ENCODE measurements at regions not wholly inside any gene's neighbourhood (a gene's known extent, or its start where the extent isn't known, plus 50 kb on each side); places are given as distances from the start of the nearest gene placed in this dataset.

- no peak for DNase-seq (ENCODE audit: low read depth)
These were observed 94.6 kb downstream of the ZPLD1 start for GRCh38 chr3:102529452-102529851.

DNA sequence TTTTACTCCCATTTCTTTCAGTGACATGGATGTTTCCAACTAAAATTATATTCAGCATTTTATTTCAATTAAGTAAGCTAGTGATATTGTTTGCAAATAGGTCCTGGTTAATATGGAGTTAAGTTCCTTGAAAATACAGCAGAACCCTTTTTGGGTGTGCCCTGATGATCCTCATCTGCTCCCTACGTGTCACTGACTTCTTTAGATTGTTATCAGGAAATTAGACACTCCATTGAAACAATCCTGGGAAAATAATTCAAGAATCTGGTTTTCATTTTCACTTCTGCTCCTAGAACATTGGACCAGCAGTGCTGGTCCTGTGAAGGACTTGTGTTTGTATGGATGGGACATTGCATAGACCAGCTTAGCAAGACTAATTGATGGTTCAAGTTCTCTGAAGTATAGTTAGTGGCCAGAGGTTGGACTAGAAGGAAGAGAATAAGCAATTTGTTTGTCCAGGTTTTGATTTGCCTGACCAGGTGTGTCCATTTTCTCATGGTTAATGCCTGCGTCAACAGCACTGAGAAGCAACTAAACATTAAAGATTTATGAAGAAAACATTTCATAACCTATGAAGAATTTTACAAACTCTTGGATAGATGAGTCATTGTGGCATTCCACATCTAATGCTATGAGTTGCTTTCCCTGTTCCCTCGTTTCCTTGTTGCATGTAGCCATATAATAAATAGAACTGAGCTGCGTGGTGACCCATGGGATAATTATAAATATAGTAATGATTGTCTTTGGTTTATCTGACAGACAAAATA lies 95.8 kb downstream of the ZPLD1 start:
- DNase-seq (ENCODE audit: low read depth), result no peak

- no peak for DNase-seq (ENCODE audit: low read depth)
These were observed 96.9 kb downstream of the ZPLD1 start for GRCh38 chr3:102531686-102532085.

DNA sequence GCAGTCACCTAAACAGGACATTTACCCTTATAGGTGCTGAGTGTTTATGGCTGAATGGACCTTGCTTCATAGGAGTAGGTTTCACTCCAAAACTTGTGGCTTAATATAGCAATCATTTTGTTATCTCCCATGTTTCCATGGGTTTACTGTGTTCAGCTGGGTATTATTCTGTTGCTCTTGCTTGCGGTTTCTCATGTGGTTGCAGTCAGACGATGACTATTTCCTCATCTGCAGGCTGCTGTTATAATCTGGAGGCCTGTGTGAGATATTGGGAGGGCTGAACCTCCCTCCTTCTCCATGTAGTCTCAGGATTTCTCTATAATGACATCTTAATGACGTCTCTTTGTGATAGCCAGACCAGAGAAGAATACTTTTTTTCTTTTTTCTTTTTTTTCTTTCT lies 98.1 kb downstream of the ZPLD1 start:
- DNase-seq (ENCODE audit: low read depth), result no peak

DNA sequence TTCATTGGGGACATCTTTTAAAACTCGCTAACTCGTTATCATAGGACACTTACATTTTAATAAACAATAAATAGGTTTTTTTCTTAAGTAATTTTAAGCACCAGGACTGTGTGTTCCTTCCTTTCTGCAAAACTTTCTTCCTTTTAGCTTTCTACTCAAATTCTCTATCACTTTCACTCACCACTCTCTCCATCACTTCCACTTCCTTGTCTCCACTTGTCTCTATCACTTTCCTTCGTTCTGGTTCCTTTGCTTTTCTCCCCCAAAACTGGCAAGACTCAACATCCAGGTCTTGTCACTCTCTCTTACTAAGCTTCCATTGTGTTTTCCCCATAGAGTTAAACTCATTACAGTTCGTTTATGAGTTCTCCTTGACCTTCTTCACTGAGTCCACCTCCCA lies 99.0 kb downstream of the ZPLD1 start:
- no peak for DNase-seq (ENCODE audit: low read depth)

DNA sequence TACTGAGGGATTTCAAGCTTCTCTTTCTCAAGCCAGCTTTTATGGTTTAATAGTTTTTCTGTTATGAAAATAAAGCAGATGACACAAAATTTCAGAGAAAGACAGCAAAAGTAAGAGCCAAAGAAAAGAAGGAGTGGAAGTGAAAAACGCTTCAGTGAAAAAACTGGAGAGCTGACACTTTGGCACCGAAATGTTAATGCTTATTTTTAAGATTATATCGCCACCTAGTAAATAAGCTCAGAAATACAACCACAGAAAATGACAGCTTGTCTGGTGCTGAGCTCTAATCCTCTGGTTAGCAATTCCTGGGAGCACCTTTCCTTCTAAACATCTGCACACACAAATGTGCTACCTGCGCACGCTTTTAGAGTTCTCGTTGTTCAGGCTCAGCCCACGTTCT lies 101.6 kb downstream of the ZPLD1 start:
- DNase-seq (ENCODE audit: low read depth), result no peak

DNA sequence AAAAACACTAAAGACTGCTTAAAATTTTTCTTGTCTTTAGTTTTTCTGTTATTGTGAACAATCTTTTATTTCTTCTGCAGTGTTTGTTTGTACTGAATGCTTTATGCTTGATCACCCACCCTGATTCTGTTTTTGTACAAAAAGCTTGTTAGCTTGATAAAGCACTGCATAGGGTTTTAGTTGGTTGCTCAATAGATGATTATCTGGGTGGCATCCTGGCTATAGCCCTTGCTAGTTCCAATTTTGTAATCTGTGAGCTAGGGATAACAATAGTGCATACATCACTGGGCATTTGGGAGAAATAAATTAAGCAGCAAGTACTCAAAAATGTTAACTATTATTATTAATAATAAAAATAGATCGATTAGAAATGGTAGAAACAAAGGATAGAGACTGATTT lies 102.3 kb downstream of the ZPLD1 start:
- DNase-seq (ENCODE audit: low read depth), result no peak

DNA sequence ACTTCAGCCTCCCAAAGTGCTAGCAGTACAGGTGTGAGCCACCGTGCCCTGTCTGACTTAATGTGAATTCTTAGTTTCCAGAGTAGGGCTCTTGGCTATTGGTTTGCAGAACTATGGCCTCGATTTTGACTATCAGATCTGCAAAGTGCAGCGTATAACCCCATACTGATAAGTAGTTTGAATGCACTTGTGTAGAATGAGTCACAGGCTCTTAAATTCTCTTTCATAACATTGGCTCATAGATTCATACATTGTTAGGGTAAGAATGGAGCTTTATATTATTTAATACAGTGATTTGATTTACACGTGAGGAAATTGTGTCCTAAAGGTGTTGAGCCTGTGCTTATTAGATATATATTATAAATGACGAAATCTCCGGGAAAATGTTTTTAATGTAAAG lies 109.9 kb downstream of the ZPLD1 start:
- DNase-seq (ENCODE audit: low read depth), result no peak

GRCh38 chr3:102545276-102545675 lies 110.5 kb downstream of the ZPLD1 start:
- no peak for DNase-seq (ENCODE audit: low read depth)

GRCh38 chr3:102553876-102554275 lies 119.1 kb downstream of the ZPLD1 start:
- no peak for DNase-seq (ENCODE audit: low read depth)

GRCh38 chr3:102570511-102570910 lies 135.7 kb downstream of the ZPLD1 start:
- DNase-seq (ENCODE audit: low read depth), result no peak

- no peak for DNase-seq (ENCODE audit: low read depth)
These were observed 136.2 kb downstream of the ZPLD1 start for GRCh38 chr3:102571006-102571405.

DNA sequence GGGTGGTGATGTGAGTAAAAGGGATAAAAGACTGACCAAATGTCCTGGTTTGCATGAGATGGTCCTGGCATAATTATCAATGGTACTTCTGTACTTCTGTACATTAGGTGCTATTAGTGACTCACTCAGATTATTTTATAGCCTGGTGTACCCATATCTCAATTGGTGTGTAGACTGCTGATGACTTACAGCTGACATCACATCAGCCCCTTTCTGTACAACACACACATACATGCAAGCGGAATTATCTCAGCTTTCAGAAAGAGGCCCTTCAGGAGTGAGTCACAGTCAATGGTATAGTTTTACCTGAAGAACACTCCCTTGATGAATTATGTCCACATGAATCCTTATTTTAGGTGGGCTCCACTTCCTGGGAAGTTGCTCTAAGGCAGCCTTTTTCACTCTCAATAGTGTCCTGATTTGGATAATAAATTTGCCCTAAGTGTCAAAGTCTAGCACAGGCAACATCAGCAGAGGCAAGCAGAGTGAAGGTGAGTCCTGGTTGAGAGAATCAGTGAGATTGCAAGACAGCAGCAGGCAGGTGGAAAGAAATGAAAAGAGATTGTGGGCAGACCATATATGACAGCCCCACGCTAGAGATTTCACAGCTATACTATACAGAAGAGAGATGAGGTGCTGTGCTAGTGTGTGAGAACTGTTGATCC lies 137.0 kb downstream of the ZPLD1 start:
- DNase-seq (ENCODE audit: low read depth), result no peak

- DNase-seq (ENCODE audit: low read depth), result no peak
These were observed 138.7 kb downstream of the ZPLD1 start for GRCh38 chr3:102573483-102574028.

- DNase-seq (ENCODE audit: low read depth), result no peak
These were observed 139.5 kb downstream of the ZPLD1 start for GRCh38 chr3:102574355-102574754.

- no peak for DNase-seq (ENCODE audit: low read depth)
These were observed 141.8 kb downstream of the ZPLD1 start for GRCh38 chr3:102576651-102577050.

- DNase-seq (ENCODE audit: low read depth), result no peak
These were observed 142.4 kb downstream of the ZPLD1 start for GRCh38 chr3:102577082-102577789.

- no peak for DNase-seq (ENCODE audit: low read depth)
These were observed 145.9 kb downstream of the ZPLD1 start for GRCh38 chr3:102580760-102581159.

- DNase-seq (ENCODE audit: low read depth), result no peak
These were observed 151.7 kb downstream of the ZPLD1 start for GRCh38 chr3:102586485-102586884.

GRCh38 chr3:102593812-102594602 lies 159.2 kb downstream of the ZPLD1 start:
- DNase-seq (ENCODE audit: low read depth), result no peak

DNA sequence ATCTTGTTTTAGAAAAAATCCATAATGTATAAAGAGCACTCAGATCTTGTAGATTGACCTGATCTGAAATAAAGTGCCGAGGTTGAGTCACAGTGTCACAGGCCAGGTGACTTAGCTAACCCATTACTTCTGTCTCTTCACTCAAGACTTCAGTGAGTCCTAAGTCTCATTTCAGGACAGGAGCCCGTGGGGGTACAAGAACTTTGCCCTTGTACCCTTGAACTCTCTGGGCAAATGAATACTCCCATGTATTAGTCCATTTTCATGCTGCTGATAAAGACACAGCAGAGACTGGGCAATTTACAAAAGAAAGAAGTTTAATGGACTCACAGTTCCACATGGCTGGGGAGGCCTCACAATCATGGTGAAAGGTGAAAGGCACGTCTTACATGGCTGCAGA lies 160.2 kb downstream of the ZPLD1 start:
- no peak for DNase-seq (ENCODE audit: low read depth)

All from stimulated activated CD8-positive, alpha-beta memory T cell treated with anti-CD3 and anti-CD28 coated beads, Interleukin-15, amount 100 ng/mL, for 1 hour (primary cell).